HepG2 (cell line): ENCODE measurements at regions not wholly inside any gene's neighbourhood (a gene's known extent, or its start where the extent isn't known, plus 50 kb on each side); places are given as distances from the start of the nearest gene placed in this dataset.

Source experiments
- BCLAF1 ChIP-seq: fragments of 450-650 bp; IDR thresholded peaks from 2 replicates; pipeline ENCODE4 v1.6.1; 2017; ENCODE audit warnings: mild to moderate bottlenecking
- CREM ChIP-seq, 2 experiments: sonication (generic) in 1 of 2; formaldehyde crosslinking in 1 of 2; IDR thresholded peaks; 2 replicates each; pipeline versions ENCODE4 v1.4.0 to v1.6.1; 2016 to 2020; ENCODE audit warnings: antibody characterized with exemption in 1 of 2, mild to moderate bottlenecking in 1 of 2, missing genetic modification reagents in 1 of 2
- EZH2 ChIP-seq: conservative IDR thresholded peaks from 2 replicates; pipeline ENCODE4 v1.6.1; 2012; ENCODE audit warnings: mild to moderate bottlenecking, low read depth, low read length, moderate library complexity
- GPN1 ChIP-seq: sonication (generic); formaldehyde crosslinking; IDR thresholded peaks from 2 replicates; pipeline ENCODE4 v1.5.1; 2020; ENCODE audit warnings: missing genetic modification reagents, borderline replicate concordance
- HES4 ChIP-seq: sonication (generic); formaldehyde crosslinking; IDR thresholded peaks from 2 replicates; pipeline ENCODE4 v1.9.0; 2021; ENCODE audit warnings: mild to moderate bottlenecking, missing genetic modification reagents, borderline replicate concordance
- KDM3A ChIP-seq: IDR thresholded peaks from 2 replicates; pipeline ENCODE4 v1.6.1; 2018; ENCODE audit warnings: low read depth, missing compliant biosample characterization
- POLR2AphosphoS2 ChIP-seq: IDR thresholded peaks from 2 replicates; pipeline ENCODE4 v1.6.1; 2011; ENCODE audit warnings: low read depth, low read length, improper control_type of control experiment
- POLR2AphosphoS5 ChIP-seq: IDR thresholded peaks from 2 replicates; pipeline ENCODE4 v1.6.1; 2012; ENCODE audit warnings: low read depth, low read length
- PREB ChIP-seq: sonication (generic); formaldehyde crosslinking; IDR thresholded peaks from 2 replicates; pipeline ENCODE4 v1.4.0; 2020; ENCODE audit warnings: missing genetic modification reagents
- RFX5 ChIP-seq: IDR thresholded peaks from 2 replicates; pipeline ENCODE4 v1.6.1; 2011; ENCODE audit warnings: low read depth, low read length, improper control_type of control experiment
- TCF12 ChIP-seq, 2 experiments: fragments of 450-650 bp in 1 of 2; sonication (generic) in 1 of 2; formaldehyde crosslinking in 1 of 2; IDR thresholded peaks; 2 replicates each; pipeline versions ENCODE4 v1.6.1 to v1.8.0; 2017 to 2022; ENCODE audit warnings: antibody characterized with exemption in 1 of 2, mild to moderate bottlenecking in 1 of 2, missing genetic modification reagents in 1 of 2, moderate library complexity in 1 of 2
- ZNF784 ChIP-seq: sonication (generic); formaldehyde crosslinking; IDR thresholded peaks from 2 replicates; pipeline ENCODE4 v1.5.1; 2020; ENCODE audit warnings: missing genetic modification reagents, mild to moderate bottlenecking, borderline replicate concordance
- TF ChIP-seq, protein P1 (sequence below): IDR thresholded peaks from 2 replicates; pipeline ENCODE4 v1.6.1; 2012; ENCODE audit warnings: inconsistent platforms
- TF ChIP-seq, protein P2 (sequence below): sonication (generic); formaldehyde crosslinking; IDR thresholded peaks from 2 replicates; pipeline ENCODE4 v1.4.0; 2020; ENCODE audit warnings: mild to moderate bottlenecking, missing genetic modification reagents

DNA sequence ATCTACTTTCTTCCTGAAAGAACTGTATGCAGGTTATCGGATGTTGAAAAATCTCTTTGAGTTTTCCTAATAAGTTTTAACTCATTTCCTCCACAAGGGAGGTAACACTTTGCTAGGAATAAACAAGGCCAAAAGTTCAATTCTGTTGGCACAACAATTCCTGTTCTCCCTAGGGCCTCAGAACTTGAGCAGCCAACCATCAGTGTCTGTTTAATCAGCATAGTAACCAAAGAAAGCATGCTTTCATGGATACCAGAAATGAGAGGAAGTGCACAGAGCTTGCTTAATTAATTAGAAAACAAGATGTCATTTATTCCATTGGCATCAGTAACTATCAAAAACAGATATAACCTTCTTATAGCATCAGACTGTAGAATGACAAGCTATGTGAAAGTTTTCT is 503.2 kb upstream of the CNTNAP5 start:
- TF ChIP-seq RFX5 (no peak), KDM3A (no peak), BCLAF1 (no peak), TCF12 (IDR thresholded peaks at IDR 0.05) (no peak), TCF12 (CRISPR knock-in tag; IDR thresholded peaks at IDR 0.05) (no peak), EZH2 (no peak), PREB (CRISPR knock-in tag) (no peak), POLR2AphosphoS5 (no peak), GPN1 (CRISPR knock-in tag) (no peak), HES4 (CRISPR knock-in tag) (no peak), CREM (IDR thresholded peaks at IDR 0.05) (no peak), CREM (CRISPR knock-in tag; IDR thresholded peaks at IDR 0.05) (no peak), POLR2AphosphoS2 (no peak), ZNF784 (no peak)
- TF ChIP-seq, protein P1, sequence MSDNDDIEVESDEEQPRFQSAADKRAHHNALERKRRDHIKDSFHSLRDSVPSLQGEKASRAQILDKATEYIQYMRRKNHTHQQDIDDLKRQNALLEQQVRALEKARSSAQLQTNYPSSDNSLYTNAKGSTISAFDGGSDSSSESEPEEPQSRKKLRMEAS = no peak
- TF ChIP-seq, protein P2, sequence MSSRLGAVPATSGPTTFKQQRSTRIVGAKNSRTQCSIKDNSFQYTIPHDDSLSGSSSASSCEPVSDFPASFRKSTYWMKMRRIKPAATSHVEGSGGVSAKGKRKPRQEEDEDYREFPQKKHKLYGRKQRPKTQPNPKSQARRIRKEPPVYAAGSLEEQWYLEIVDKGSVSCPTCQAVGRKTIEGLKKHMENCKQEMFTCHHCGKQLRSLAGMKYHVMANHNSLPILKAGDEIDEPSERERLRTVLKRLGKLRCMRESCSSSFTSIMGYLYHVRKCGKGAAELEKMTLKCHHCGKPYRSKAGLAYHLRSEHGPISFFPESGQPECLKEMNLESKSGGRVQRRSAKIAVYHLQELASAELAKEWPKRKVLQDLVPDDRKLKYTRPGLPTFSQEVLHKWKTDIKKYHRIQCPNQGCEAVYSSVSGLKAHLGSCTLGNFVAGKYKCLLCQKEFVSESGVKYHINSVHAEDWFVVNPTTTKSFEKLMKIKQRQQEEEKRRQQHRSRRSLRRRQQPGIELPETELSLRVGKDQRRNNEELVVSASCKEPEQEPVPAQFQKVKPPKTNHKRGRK = no peak
